Stimulated activated CD4-positive, alpha-beta T cell treated with anti-CD3 and anti-CD28 coated beads, Interleukin-15, amount 100 ng/mL, for 1 hour (primary cell): ENCODE measurements at regions not wholly inside any gene's neighbourhood (a gene's known extent, or its start where the extent isn't known, plus 50 kb on each side); places are given as distances from the start of the nearest gene placed in this dataset.
"Not testable (repeated sequence)": the region's sequence is repeated elsewhere in the genome, so short reads cannot be mapped to it uniquely, and the experiment has no call there.

ENCODE experiments used
- DNase-seq, 2 donors: peaks; one replicate each; pipeline ENCODE4 v3.0.0-alpha.2; 2020; ENCODE audit warnings: low read depth in 1 of 2, low spot score in 1 of 2

DNA sequence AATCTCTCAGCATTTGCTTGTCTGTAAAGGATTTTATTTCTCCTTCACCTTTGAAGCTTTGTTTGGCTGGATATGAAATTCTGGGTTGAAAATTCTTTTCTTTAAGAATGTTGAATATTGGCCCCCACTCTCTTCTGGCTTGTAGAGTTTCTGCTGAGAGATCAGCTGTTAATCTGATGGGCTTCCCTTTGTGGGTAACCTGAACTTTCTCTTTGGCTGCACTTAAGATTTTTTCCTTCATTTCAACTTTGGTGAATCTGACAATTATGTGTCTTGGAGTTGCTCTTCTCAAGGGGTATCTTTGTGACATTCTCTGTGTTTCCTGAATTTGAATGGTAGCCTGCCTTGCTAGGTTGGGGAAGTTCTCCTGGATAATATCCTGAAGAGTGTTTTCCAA, 189.4 kb downstream of the TTC6 start:
- DNase-seq, result not testable (repeated sequence)

GRCh38 chr14:37785298-37785697, 189.9 kb downstream of the TTC6 start:
- not testable (repeated sequence) for DNase-seq

GRCh38 chr14:37786114-37786625, 190.7 kb downstream of the TTC6 start:
- DNase-seq, result not testable (repeated sequence)

- DNase-seq, result no peak
Measured at GRCh38 chr14:37787879-37788494, 192.6 kb downstream of the TTC6 start.

DNA sequence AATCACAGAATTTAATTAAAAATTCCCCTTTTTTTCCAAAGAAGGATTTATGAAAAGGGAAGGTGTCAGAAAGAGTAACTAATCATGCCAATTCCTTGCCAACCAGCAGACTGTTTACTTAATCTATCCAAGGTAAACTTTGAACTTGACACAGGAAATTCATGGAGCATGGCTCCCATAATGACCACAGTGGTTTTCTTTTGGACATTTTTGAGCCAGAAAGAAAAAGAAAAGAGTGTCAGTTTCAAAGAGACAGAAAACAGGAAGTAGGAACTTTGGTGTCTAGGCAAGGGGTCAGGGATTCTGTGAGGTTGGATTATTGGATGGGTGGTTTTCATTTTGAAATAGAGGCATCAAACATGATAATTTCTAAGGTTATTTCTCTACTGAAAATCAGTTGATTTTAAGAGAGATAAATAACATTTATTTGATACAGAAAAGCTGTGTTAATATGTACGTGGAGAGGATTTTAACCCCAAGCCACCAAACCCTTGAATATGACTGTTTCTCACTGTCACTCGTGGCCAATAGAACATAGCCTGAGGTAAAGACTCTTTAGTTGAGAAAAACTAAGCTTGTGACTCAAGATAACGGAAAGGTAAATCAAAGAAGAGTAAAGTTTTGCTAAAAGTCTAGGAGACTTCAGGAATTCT, 196.1 kb downstream of the TTC6 start:
- no peak for DNase-seq

- no peak for DNase-seq
Measured at GRCh38 chr14:37792124-37792523, 196.7 kb downstream of the TTC6 start.

- no peak for DNase-seq
Measured at GRCh38 chr14:37796703-37797416, 201.4 kb downstream of the TTC6 start.

DNA sequence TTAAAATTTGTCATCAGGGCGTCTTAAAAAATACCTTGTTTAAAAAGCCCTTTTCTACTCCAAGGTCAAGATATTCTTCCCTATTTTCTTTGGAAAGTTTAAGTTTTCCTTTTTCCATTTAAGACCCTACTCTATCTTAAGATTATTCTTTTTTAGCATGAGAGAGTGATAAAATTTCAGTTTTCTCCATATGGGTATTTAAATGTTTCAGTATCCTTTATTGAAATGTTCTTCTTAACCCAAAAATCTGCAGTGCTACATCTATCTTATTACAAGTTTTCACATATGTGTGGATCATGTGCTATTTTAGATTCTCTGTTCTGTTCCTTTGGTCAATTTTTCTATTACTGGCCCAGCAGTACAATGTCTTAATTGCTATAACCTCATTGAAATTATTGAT, 202.2 kb downstream of the TTC6 start:
- DNase-seq, result no peak

GRCh38 chr14:37807722-37808121, 212.3 kb downstream of the TTC6 start:
- no peak for DNase-seq

- DNase-seq, result no peak
Measured at GRCh38 chr14:37810094-37810801, 214.8 kb downstream of the TTC6 start.

GRCh38 chr14:37813732-37814131, 218.3 kb downstream of the TTC6 start:
- DNase-seq, result no peak

- no peak for DNase-seq
Measured at GRCh38 chr14:37816135-37816534, 220.7 kb downstream of the TTC6 start.

DNA sequence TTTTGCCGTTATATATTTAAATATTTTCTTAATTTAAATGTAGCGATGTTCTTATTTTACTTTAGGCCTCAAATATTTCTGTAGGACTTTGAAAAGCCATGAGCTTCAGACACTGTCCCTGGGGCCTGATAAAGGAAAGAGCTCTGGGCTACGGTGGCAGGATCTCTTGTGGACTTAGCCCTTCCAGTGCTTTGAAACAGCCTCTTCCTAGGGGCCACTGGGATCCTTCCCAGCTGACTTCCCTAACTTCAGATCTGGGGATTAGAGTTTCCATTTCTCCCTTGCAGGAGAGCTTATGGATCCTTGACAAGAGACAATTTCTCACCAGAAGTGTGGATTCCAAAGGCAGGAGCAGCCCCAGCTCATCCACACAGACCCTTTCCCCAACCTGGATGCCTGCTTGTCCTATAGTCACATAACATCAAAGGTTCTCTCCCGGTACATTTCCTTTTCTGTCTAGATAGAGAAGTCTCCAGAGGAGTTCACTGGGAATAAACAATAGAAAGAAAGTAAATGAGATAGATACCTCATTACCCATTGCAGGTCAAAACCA, 221.4 kb downstream of the TTC6 start:
- no peak for DNase-seq

GRCh38 chr14:37819155-37820015, 224.0 kb downstream of the TTC6 start:
- DNase-seq, result no peak

GRCh38 chr14:37820810-37821209, 225.4 kb downstream of the TTC6 start:
- not testable (repeated sequence) for DNase-seq

DNA sequence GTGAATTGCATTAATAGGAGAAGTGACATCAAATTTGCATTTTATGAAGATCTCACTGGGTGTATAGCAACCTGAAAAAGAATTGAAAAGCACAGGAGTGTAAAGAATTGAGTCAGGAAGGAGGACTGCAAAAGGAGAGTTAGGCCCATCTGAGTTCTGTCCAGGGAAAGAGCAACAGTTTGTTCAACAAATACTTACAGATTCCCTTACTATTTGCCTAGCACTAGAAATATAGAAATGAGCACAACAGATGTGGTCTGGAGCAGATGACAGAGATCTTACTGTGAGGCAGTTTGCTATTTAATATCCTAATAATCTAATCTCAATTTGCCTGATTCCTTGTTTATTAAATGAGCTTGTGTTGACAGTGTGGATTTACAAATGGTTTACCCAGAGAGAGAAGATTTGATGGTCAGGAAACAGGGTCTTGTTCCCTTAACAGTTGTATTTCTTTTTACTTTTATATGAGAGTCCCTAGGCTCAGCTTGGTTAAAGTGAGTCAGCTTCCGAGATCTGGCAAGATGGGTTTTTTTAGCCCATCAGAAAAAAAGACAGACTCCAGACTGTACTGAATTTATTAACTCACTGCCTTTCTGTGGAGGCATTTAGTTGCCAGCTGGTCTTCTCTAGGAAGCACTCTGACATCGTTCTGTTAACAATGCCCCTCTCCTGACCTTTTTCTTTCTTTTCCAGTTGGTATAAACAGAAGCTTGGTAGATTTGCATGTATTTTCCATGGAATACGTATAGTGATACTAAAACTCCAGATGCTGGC, 229.7 kb downstream of the TTC6 start:
- no peak for DNase-seq

DNA sequence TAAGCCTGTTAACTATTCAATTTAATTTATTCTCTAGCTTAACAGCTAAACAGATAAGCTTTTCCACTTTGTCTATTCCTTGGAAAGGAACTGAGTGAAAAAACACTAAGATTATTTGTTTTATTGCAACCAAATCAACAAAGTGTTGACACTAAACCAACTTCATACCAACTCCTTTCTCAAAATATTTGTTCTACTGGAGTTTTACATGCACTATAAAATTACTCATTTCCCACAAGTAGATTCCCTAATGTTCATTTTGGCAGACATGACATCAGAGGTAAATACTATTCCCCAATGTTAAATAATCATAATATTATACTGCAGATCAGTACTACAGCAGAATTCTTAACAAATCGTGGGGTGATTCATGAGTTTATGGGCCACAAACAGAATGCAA, 231.4 kb downstream of the TTC6 start:
- no peak for DNase-seq

DNA sequence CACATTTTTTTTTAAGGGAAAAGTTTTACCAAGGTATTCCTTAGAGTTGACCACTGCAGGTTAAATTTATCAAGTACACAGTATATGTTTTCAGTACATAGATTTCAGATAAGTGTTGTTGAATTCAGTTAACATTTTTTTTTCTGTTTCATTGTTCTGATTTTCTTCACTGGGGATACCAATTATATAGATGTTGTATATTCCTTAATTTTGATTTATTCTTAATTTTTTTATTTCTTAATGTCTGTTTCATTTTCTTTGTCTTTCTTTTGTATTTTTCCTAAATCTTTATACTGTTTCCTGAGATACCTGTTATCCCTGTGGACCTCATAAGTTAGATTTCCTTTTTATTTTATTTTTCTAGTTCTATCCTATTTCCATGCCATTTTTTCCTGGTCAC, 234.8 kb downstream of the TTC6 start:
- DNase-seq, result no peak

DNA sequence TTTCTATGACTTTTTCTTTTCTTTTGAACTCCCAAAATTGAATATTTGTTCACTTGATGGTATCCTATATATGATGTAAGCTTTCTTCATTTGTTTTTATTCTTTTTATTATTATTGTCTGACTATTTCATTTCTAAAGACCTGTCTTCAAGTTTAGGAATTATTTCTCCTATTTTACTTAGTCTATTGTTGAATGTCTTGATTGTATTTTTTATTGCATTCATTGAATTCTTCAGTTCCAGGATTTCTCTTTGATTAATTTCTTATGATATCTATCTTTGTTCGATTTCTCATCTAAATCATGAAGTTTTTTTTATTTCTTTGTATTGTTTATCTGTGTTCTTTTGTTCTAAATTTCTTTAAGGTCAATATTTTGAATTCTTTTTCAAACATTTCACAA, 238.8 kb downstream of the TTC6 start:
- DNase-seq, result no peak

DNA sequence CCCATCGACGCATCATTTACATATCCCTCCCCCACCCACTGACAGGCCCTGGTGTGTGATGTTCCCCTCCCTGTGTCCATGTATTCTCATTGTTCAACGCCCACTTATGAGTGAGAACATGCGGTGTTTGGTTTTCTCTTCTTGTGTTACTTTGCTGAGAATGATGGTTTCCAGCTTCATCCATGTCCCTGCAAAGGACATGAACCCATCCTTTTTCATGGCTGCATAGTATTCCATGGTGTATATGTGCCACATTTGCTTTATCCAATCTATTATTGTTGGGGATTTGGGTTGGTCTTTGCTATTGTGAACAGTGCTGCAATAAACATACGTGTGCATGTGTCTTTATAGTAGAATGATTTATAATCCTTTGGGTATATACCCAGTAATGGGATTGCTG, 243.3 kb downstream of the TTC6 start:
- DNase-seq, result not testable (repeated sequence)
